ENCODE measurements at regions not wholly inside any gene's neighbourhood (a gene's known extent, or its start where the extent isn't known, plus 50 kb on each side); places are given as distances from the start of the nearest gene placed in this dataset.

- TF ChIP-seq POLR2A (IDR thresholded peaks at IDR 0.05; ENCODE audit: low read length) (no peak), GATA1 (IDR thresholded peaks at IDR 0.05; ENCODE audit: low read depth, low read length) (no peak)
These were observed 66.2 kb upstream of the PTPRT start for GRCh38 chr20:43255877-43256276.

Data from erythroblast (primary cell).